Naive thymus-derived CD4-positive, alpha-beta T cell (primary cell): ENCODE measurements at regions not wholly inside any gene's neighbourhood (a gene's known extent, or its start where the extent isn't known, plus 50 kb on each side); places are given as distances from the start of the nearest gene placed in this dataset.
A peak's percentile ranks its signal among the peaks of the same experiment; 100 is the strongest.

Source experiments
- ATAC-seq: fragments of 150-1000 bp; cut with Tn5 transposase; 2 replicates; pipeline ENCODE4 v1.10.0; 2021; ENCODE audit warnings: mild to moderate bottlenecking, moderate library complexity
- CTCF ChIA-PET: fragments of 350-600 bp; sonication (Branson Sonifier 250); formaldehyde crosslinking; loops from one replicate; lab custom pipeline; 2021; ENCODE audit warnings: antibody characterized with exemption; lab: Charles Lee
- POLR2A ChIA-PET: fragments of 350-600 bp; sonication (Branson Sonifier 250); formaldehyde crosslinking; loops from one replicate; lab custom pipeline; 2021; ENCODE audit warnings: antibody characterized with exemption, inconsistent platforms; lab: Charles Lee
- DNase-seq, 9 donors: peaks; one replicate each; pipeline versions ENCODE4 v3.0.0 to v3.0.0-alpha.2; 2020 to 2022; ENCODE audit warnings: mixed read lengths in 1 of 9
- H3K27ac ChIP-seq: one replicate; pipeline ENCODE4 v1.7.0; 2013; ENCODE audit warnings: mild to moderate bottlenecking, low read depth, low read length, moderate library complexity
- H3K27me3 ChIP-seq, 2 donors: one replicate each; pipeline ENCODE4 v1.7.0; 2013; ENCODE audit warnings: low read length in 2 of 2, mild to moderate bottlenecking in 2 of 2, moderate library complexity in 2 of 2; ENCODE audit not compliant: control insufficient read depth in 2 of 2, insufficient read depth in 2 of 2
- H3K36me3 ChIP-seq, 3 experiments: 1 replicate in 2 of 3; 2 replicates in 1 of 3; pipeline ENCODE4 v1.7.0; 2013; ENCODE audit warnings: low read length in 3 of 3, mild to moderate bottlenecking in 3 of 3, moderate library complexity in 1 of 3; ENCODE audit not compliant: insufficient read depth in 3 of 3, control insufficient read depth in 2 of 3
- H3K4me1 ChIP-seq, 2 donors: one replicate each; pipeline ENCODE4 v1.7.0; 2013; ENCODE audit warnings: low read length in 2 of 2, mild to moderate bottlenecking in 2 of 2, moderate library complexity in 1 of 2; ENCODE audit not compliant: control insufficient read depth in 2 of 2, insufficient read depth in 2 of 2
- H3K4me3 ChIP-seq: 2 replicates; pipeline ENCODE4 v1.7.0; 2013; ENCODE audit warnings: mild to moderate bottlenecking, low read length
- H3K9me3 ChIP-seq, 3 experiments: 1 replicate in 2 of 3; 2 replicates in 1 of 3; pipeline ENCODE4 v1.7.0; 2013; ENCODE audit warnings: low read length in 3 of 3; ENCODE audit not compliant: control insufficient read depth in 2 of 3
- H3K27ac Mint-ChIP-seq, 9 donors: one replicate each; pipeline ENCODE4 v1.8.0; 2020 to 2022; ENCODE audit warnings: mixed read lengths in 9 of 9, mild to moderate bottlenecking in 8 of 9, moderate library complexity in 5 of 9, inconsistent platforms in 2 of 9
- H3K27me3 Mint-ChIP-seq, 5 donors: one replicate each; pipeline ENCODE4 v1.8.0; 2021 to 2022; ENCODE audit warnings: mixed read lengths in 5 of 5, mild to moderate bottlenecking in 1 of 5
- H3K36me3 Mint-ChIP-seq, 5 donors: one replicate each; pipeline ENCODE4 v1.8.0; 2020 to 2022; ENCODE audit warnings: mixed read lengths in 5 of 5, mild to moderate bottlenecking in 3 of 5, inconsistent platforms in 1 of 5
- H3K4me1 Mint-ChIP-seq, 7 donors: one replicate each; pipeline ENCODE4 v1.8.0; 2020 to 2022; ENCODE audit warnings: mixed read lengths in 7 of 7, mild to moderate bottlenecking in 3 of 7, inconsistent platforms in 1 of 7
- H3K4me3 Mint-ChIP-seq, 10 donors: one replicate each; pipeline ENCODE4 v1.8.0; 2020 to 2022; ENCODE audit warnings: mild to moderate bottlenecking in 10 of 10, mixed read lengths in 10 of 10, moderate library complexity in 6 of 10, inconsistent platforms in 2 of 10
- H3K9me3 Mint-ChIP-seq, 11 donors: one replicate each; pipeline ENCODE4 v1.8.0; 2020 to 2022; ENCODE audit warnings: mixed read lengths in 11 of 11, mild to moderate bottlenecking in 4 of 11, inconsistent platforms in 1 of 11, moderate library complexity in 1 of 11
- intact Hi-C, 2 donors: fragments of 100-400 bp; cut with micrococcal nuclease; formaldehyde crosslinking; loops; one replicate each; pipeline ENCODE4 v1.15.1; 2023

DNA sequence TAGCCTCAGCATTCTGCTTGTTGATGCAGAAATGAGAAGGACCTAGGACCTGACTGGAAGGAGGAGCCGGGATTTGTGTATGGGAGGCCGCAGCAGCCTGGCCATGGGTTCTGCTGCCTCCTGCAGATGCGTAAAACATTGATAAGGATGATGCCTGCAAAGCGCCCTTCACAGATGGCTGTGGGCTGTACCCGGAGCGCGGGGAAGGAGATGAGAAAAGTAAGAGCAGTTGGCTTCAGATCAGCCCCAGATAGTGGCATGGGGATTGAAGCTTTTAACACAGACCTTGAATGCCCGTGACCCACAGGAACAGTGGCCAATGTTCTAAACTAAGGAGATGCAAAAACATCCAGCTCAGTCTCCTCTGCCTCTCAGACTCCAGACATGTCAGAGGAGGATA is 136.4 kb upstream of the KCNG1 start:
- H3K9me3 Mint-ChIP-seq, result no peaks in the 10 kb centered on the region
- CTCF ChIA-PET, result no interaction called here
- H3K27ac Mint-ChIP-seq, result no peak overlapping the region
- peaks cover 23 to 71% (median 50%) of the 10 kb centered on the region in 5 donors for H3K27me3 Mint-ChIP-seq
- Histone ChIP-seq H3K4me3 (no peak overlapping the region), H3K4me1 (no peaks in the 10 kb centered on the region), H3K36me3 (no peaks in the 10 kb centered on the region), H3K27me3 (no peaks in the 10 kb centered on the region), H3K27ac (no peak overlapping the region), H3K9me3 (no peaks in the 10 kb centered on the region)
- no peak for ATAC-seq
- H3K4me3 Mint-ChIP-seq, result no peak overlapping the region
- intact Hi-C loops, result no loop called here
- H3K4me1 Mint-ChIP-seq, result no peaks in the 10 kb centered on the region
- no peak for DNase-seq
- H3K36me3 Mint-ChIP-seq, result no peaks in the 10 kb centered on the region
- POLR2A ChIA-PET, result no interaction called here

DNA sequence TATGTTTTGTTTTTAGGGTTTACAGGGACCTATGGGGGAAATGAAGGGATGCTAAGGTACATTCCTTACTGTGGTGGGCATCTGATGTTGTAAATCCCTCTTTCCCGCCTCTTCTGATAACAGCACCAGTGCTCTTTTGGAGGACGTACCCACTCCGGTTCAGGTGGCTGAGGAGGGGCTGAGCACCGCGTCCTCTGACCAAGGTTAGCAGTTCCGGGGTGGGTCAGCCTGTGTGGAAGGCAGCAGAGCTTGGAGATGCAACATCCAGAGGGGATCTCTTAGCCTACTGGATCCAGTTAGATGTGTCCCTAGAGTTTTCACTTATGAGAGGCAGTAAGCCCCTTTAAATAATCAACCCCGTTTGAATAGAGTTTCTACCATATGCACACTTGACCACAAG is 135.3 kb upstream of the KCNG1 start:
- Mint-ChIP-seq H3K9me3 (no peaks in the 10 kb centered on the region), H3K36me3 (no peaks in the 10 kb centered on the region), H3K27me3 (peaks cover 30 to 77% (median 54%) of the 10 kb centered on the region in 5 donors), H3K4me1 (no peaks in the 10 kb centered on the region), H3K27ac (no peak overlapping the region), H3K4me3 (no peak overlapping the region)
- Histone ChIP-seq H3K27ac (no peak overlapping the region), H3K27me3 (no peaks in the 10 kb centered on the region), H3K36me3 (no peaks in the 10 kb centered on the region), H3K4me1 (no peaks in the 10 kb centered on the region), H3K9me3 (no peaks in the 10 kb centered on the region), H3K4me3 (no peak overlapping the region)
- ChIA-PET CTCF (no interaction called here), POLR2A (no interaction called here)
- intact Hi-C loops, result no loop called here
- DNase-seq, result no peak
- no peak for ATAC-seq

DNA sequence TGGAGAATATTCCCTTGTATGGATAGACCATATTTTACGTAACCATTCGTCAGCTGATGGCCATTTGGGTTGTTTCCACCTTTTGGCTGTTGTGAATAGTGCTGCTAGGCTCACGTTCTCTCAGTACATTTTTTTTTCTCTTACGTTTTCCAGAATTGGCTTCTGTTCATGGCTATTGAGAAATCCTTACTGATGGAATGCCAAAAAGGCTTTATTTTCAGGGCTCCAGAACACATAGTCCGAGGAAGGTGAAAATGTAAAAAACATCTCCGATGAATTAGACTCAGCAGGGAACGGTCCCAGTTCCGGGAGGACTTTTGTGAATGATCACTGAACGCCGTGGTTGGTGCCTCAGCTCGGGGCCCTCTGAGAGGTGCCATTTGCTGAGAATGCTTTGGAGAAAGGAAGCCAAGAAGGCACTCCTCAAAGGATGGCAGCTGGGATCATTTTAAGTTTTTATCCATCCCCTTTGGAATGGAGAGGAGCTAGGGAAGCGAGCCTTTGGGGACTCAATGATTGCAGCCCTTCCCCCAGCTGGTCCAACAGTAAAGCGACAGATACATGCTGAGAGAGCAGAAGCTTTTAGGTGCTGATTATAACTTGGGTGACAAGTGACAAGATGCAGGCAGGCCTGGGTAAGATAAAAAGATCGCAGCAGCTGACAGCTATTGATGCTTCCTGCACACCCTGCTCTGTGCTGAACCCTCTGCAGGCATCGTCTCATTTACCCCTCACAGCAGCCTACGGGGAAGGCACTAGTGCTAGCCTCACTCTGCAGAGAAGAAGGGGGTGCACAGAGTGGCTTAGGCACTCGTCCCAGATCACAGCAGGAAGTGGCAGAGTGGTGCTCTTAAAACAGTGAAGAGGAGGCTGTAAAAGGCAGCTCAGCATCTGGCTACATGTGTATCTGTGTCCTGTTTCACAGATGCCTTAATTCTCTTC is 133.4 kb upstream of the KCNG1 start:
- no peak overlapping the region for H3K4me3 Mint-ChIP-seq
- no peaks in the 10 kb centered on the region for H3K4me1 Mint-ChIP-seq
- ATAC-seq, result no peak
- no peaks in the 10 kb centered on the region for H3K4me1 ChIP-seq
- H3K27ac Mint-ChIP-seq, result no peak overlapping the region
- no peak for DNase-seq
- peaks cover 34 to 70% (median 50%) of the 10 kb centered on the region in 5 donors for H3K27me3 Mint-ChIP-seq
- no peaks in the 10 kb centered on the region for H3K27me3 ChIP-seq
- no peaks in the 10 kb centered on the region for H3K36me3 Mint-ChIP-seq
- H3K36me3 ChIP-seq, result no peaks in the 10 kb centered on the region
- no peak overlapping the region for H3K27ac ChIP-seq
- no peaks in the 10 kb centered on the region for H3K9me3 ChIP-seq
- ChIA-PET CTCF (no interaction called here), POLR2A (no interaction called here)
- H3K4me3 ChIP-seq, result no peak overlapping the region
- intact Hi-C loops, result no loop called here
- H3K9me3 Mint-ChIP-seq, result peaks cover 0 to 1% (median 0%) of the 10 kb centered on the region in 11 donors

DNA sequence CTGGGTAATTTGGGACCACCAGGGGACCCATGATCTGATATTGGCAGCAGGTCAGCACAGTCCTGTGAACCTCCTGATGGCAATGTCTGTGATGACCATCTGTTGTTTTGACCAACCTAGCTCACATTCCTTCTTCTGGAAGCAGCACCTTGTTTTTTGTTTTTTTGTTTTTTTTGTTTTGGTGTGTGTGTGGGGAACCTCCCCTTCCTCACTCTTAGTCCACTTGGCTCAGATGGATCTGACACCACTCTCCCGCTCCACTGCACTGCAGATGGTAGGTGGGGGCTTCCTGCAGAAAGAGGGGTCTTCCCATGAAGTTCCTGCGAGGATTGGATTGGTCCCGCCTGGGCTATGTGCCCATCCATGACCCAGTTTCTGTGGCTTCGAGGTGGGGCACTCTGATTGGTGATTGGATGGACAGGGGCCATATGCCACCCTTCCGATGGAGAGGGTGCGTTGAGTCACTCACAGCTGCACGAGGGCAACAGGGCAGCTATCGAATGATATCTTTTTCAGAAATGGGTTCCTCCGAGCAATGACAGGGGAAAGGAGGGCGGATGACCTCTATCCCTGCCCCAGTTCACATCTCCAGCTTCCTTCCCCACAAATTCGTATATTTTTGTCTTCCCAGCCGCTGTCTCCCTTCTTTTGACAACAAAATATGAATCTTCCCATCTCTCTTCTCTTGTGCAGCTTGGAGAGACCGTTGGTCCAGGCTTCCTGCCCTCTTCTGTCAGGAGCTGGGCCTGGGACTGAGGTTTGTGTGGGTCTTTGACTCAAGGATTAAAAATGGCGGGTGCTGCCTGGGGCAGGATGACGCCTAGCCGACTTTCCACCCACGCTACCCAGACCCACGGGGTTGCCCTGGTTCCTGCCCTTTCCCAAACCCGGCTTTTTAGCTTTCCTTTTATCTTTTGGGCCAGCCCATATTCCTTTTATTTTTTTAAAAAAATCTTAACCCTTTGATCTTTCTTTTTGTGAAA is 132.1 kb upstream of the KCNG1 start:
- Mint-ChIP-seq H3K36me3 (no peaks in the 10 kb centered on the region), H3K27ac (no peak overlapping the region), H3K4me3 (no peak overlapping the region), H3K9me3 (peaks cover 0 to 1% (median 0%) of the 10 kb centered on the region in 11 donors), H3K4me1 (no peaks in the 10 kb centered on the region), H3K27me3 (peaks cover 34 to 62% (median 48%) of the 10 kb centered on the region in 5 donors)
- Histone ChIP-seq H3K27ac (no peak overlapping the region), H3K4me3 (no peak overlapping the region), H3K27me3 (no peaks in the 10 kb centered on the region), H3K4me1 (no peaks in the 10 kb centered on the region), H3K9me3 (no peaks in the 10 kb centered on the region), H3K36me3 (no peaks in the 10 kb centered on the region)
- no peak for ATAC-seq
- intact Hi-C loops, result no loop called here
- ChIA-PET CTCF (no interaction called here), POLR2A (no interaction called here)
- DNase-seq, result no peak

DNA sequence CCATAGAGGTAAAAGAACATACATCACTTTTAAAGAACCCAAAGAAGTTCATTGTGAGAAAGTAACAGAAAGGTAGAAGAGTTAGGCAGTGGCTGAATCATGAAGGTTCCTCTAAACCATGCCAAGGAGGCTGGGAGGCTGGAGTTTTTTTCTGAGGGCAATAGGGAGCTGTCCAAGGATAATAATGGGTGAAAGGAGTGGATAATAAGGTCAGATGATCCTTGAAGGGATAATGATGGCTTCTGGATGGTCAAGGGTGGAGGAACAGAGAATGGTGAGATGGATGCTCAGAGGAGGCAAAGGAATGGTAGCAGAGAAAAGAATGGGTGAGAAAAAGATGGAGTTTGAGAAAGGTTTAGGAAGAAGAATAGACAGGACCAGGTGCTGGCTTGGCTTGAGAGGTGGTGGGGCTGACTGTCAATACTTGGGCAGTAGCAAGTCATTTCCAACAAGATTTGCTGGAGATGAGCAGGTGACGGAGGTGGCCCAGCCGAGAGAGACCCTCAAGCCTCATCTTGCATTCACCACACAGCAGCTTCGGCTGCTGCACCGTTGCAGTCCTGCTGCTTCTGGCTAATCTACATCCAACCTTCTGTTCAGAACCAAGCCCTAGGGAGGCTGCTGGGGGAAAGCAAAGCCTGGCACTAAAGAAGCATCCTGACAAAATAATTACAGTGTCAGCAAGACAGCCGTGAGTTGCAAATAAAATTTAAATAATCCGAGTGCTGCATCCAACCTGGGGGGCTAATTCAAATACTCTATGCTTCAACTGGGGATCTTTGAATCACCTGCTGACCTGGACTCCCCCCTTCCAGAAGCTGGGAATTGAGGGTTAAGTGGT is 131.2 kb upstream of the KCNG1 start:
- peaks cover 0 to 1% (median 0%) of the 10 kb centered on the region in 11 donors for H3K9me3 Mint-ChIP-seq
- ATAC-seq (no peak), DNase-seq (no peak)
- CTCF ChIA-PET, result interaction anchor here (0.7 kb wide), 1 partner anchor 10 kb away, joined by 3 read pairs; no protein-coding TSS in a partner anchor
- no peak overlapping the region for H3K27ac ChIP-seq
- intact Hi-C loops, result no loop called here
- POLR2A ChIA-PET, result no interaction called here
- H3K36me3 ChIP-seq, result no peaks in the 10 kb centered on the region
- H3K4me1 Mint-ChIP-seq, result no peaks in the 10 kb centered on the region
- no peaks in the 10 kb centered on the region for H3K4me1 ChIP-seq
- no peak overlapping the region for H3K4me3 ChIP-seq
- peak overlapping the region in 1 of 9 donors; percentile 2 for H3K27ac Mint-ChIP-seq
- H3K27me3 ChIP-seq, result no peaks in the 10 kb centered on the region
- H3K27me3 Mint-ChIP-seq, result peaks cover 35 to 62% (median 44%) of the 10 kb centered on the region in 5 donors
- no peaks in the 10 kb centered on the region for H3K9me3 ChIP-seq
- no peak overlapping the region for H3K4me3 Mint-ChIP-seq
- no peaks in the 10 kb centered on the region for H3K36me3 Mint-ChIP-seq

DNA sequence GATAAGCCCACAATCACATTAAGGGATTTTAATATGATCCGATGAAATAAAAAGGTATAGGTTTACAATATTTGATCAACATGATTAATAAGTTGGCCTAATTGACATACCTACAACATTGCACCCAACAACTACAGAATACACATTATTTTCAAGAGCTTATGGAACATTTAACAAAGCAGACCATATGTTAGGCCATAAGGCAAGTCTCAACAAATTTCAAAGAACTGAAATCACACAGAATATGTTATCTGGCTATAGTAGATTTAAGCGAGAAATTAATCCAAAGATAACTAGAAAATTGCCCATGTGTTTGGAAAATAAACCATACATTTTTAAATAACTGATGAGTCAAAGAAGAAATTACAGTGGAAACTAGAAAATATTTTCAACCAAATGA is 126.0 kb upstream of the KCNG1 start:
- H3K4me3 Mint-ChIP-seq, result no peak overlapping the region
- POLR2A ChIA-PET, result no interaction called here

More for the DNA sequence above, 126.0 kb upstream of the KCNG1 start:
- Histone ChIP-seq H3K9me3 (peaks cover 0 to 5% (median 0%) of the 10 kb centered on the region in 3 experiments), H3K4me3 (no peak overlapping the region), H3K36me3 (no peaks in the 10 kb centered on the region), H3K27me3 (no peaks in the 10 kb centered on the region), H3K4me1 (no peaks in the 10 kb centered on the region), H3K27ac (no peak overlapping the region)
- intact Hi-C loops, result no loop called here
- Mint-ChIP-seq H3K36me3 (no peaks in the 10 kb centered on the region), H3K27me3 (peaks cover 36 to 67% (median 51%) of the 10 kb centered on the region in 5 donors), H3K4me1 (no peaks in the 10 kb centered on the region), H3K9me3 (peaks cover 0 to 21% (median 10%) of the 10 kb centered on the region in 11 donors), H3K27ac (no peak overlapping the region)
- DNase-seq (no peak), ATAC-seq (no peak)
- CTCF ChIA-PET, result no interaction called here
